ENCODE measurements at regions not wholly inside any gene's neighbourhood (a gene's known extent, or its start where the extent isn't known, plus 50 kb on each side); places are given as distances from the start of the nearest gene placed in this dataset.

DNA sequence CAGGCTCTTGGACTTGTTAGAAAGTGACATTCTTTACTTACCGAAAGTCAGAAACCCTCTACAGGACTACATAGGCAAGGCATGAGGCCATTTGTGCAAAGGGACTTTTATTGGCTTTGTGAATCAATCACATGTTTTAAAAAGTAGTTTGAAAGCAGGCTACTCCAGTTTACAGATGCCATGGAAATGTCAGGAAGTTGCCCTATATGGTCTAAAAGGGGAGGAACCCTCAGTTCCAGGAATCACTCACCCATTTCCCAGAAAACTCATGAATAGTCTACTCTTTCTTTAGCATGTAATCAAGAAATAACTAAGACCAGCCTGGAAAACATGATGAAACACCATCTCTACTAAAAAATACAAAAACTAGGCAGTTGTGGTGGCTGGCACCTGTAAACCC, 51.0 kb upstream of the MKRN3 start:
- DNase-seq = no peak

DNA sequence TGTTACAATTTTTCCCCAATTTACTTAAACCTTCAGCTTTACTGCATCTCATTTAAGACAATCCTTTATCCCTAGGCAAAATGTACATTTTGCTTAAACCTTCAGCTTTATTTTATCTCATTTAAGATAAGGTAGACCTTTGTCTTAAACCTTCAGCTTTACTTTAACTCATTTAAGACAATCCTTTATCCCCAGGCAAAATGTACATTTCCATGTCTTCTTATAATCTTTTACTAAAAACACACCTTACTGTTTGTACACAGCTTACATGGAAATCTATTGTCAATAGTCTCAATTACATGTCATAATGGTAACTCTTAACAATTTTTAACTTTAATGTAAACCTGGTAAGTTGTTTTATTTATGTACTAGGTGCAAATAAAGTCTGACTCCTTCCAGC, 58.7 kb upstream of the MKRN3 start:
- no peak for DNase-seq

DNA sequence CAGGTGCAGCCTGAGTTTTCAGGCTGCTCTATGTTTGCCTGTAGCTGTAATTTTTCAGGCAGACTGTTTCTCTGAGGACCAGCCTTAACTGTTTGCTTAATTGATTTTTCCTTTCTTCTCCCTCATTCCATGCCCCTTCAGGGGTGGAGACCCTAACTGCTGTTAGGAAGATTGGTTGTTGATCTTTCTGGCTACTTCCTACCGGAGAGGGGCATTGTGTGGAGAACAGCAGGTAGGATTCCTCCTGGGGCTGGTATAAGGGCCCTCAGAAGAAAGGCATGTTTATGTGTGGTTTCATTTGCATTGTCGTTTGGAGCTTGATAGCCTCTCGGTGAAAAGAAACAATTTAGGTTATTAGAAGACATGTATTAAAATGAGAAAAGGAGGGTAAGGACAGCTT, 56.9 kb upstream of the GOLGA6L2 start:
- no peak for DNase-seq

DNA sequence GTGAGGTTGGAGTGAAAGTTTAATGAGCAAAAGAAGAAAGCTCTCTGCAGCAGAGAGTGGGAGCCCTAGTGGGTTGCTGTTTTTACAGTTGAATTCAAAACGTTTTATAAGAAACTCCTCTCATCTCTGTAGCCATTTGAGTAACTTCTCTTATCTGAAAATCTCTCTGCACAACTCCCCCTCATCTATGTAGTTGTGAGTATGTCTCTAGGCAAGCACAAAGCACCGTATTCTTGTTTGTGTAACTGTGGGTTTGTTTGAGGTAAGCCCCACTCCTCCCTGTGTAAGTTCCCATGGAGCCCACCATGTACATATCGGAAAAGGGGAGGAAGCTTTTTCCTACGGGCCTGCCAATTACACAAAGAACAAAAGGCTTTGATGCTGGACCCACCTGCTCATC, 56.5 kb upstream of the GOLGA6L2 start:
- DNase-seq = peak in 1 of 5 experiments; percentile 73

DNA sequence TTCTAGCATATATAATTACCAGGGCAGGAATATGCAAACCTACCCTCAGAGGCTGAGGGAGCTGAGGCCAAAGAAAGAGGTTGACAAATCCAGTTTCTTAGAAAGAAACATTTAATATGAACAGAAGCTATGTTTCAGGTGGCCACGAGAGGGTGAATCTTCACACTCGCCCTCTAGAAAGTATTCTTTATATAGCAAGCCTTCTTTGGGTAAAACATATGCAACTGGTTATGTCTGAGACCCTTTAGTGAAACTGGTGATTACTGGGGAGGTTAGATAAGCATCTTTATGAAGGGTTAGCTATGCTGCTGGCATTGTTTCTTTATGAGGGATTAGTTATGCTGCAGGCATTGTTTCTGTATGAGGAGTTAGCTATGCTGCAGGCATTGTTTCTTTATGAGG, 50.7 kb upstream of the GOLGA6L2 start:
- DNase-seq = peak in 1 of 5 experiments; percentile 14
